Prostate gland (tissue), 2 donors: ENCODE measurements at regions not wholly inside any gene's neighbourhood (a gene's known extent, or its start where the extent isn't known, plus 50 kb on each side); places are given as distances from the start of the nearest gene placed in this dataset.

Experiments used
- POLR2A ChIP-seq: fragments of 450-650 bp; IDR thresholded peaks from one replicate; pipeline ENCODE4 v1.6.1; 2016; ENCODE audit warnings: antibody characterized with exemption, mild to moderate bottlenecking
- TF ChIP-seq, protein P1 (sequence below), 4 experiments: fragments of 200-600 bp in 2 of 4; fragments of 450-650 bp in 2 of 4; sonication (generic) in 2 of 4; IDR thresholded peaks; 1 replicate in 3 of 4; 2 replicates in 1 of 4; pipeline ENCODE4 v1.5.1; 2016 to 2019; ENCODE audit warnings: antibody characterized with exemption in 4 of 4, mild to moderate bottlenecking in 2 of 4, moderate library complexity in 2 of 4

DNA sequence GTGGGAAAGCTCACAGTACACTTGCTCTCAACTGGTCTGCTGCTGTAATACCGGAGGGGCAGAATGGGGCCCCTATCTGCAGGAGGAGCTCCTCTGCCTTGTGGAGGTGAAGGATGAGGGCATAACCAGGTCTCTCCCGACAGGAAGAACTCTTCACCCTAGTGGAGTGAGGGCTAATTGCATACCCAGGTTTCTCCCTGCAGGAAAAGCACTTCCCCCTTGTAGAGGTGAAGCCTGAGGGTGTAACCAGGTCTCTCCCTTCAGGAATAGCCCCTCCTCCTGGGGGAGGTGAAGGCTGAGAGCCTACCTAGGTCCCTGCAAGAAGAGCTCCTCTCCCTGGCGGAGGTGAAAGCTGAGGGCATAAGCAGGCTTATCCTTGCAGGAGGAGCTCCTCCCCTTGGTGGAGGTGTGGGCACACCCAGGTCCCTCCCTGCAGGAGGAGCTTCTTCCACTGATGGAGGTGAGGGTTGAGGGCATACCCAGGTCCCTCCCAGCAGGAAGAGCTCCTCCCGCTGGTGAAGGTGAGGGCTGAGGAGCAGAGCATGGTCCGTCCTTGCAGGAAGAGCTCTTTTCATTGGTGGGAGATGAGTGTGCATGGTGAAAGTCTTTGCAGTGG, 954.1 kb downstream of the NLGN4Y start:
- TF ChIP-seq, protein P1, sequence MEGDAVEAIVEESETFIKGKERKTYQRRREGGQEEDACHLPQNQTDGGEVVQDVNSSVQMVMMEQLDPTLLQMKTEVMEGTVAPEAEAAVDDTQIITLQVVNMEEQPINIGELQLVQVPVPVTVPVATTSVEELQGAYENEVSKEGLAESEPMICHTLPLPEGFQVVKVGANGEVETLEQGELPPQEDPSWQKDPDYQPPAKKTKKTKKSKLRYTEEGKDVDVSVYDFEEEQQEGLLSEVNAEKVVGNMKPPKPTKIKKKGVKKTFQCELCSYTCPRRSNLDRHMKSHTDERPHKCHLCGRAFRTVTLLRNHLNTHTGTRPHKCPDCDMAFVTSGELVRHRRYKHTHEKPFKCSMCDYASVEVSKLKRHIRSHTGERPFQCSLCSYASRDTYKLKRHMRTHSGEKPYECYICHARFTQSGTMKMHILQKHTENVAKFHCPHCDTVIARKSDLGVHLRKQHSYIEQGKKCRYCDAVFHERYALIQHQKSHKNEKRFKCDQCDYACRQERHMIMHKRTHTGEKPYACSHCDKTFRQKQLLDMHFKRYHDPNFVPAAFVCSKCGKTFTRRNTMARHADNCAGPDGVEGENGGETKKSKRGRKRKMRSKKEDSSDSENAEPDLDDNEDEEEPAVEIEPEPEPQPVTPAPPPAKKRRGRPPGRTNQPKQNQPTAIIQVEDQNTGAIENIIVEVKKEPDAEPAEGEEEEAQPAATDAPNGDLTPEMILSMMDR (IDR thresholded peaks at IDR 0.05): no peak
- TF ChIP-seq POLR2A: no peak
